ENCODE measurements at regions not wholly inside any gene's neighbourhood (a gene's known extent, or its start where the extent isn't known, plus 50 kb on each side); places are given as distances from the start of the nearest gene placed in this dataset.

DNA sequence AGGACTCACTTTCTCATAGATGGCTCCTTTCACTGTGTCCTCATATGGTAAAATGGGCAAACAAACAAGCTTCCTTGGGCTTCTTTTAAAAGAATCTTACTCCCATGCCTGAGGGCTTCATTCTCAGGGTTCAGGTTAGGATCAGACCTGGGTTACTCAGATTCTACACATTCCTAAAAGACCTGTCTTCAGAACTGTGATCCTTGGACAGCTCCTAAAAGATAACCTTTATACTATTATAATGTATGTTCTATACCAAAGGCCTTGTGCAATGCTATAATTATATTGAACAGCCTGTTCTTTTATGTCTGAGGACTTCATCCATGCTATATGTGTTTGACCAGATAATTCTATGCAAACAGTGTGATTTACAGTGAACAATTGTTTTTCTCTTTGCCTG is 264.4 kb upstream of the CDH10 start:
- ChIA-PET CTCF (no interaction called here), POLR2A (no interaction called here)
- Mint-ChIP-seq H3K36me3 (no peaks in the 10 kb centered on the region), H3K4me1 (0 out of 2 replicates have a peak, but pooled peaks cover 3% of the 10 kb centered on the region), H3K27ac (no peak overlapping the region), H3K9me3 (peaks cover 4% of the 10 kb centered on the region; the same call in 1 of the 2 replicates), H3K4me3 (no peak overlapping the region), H3K27me3 (ENCODE audit: low read depth) (no peaks in the 10 kb centered on the region)
- TF ChIP-seq E2F4 (CRISPR knock-in tag; IDR thresholded peaks at IDR 0.05; ENCODE audit: borderline replicate concordance, low read depth) (no peak), ERG (CRISPR knock-in tag; IDR thresholded peaks at IDR 0.05) (no peak), FOXJ3 (CRISPR knock-in tag; IDR thresholded peaks at IDR 0.05; ENCODE audit: borderline replicate concordance) (no peak), ZNF263 (CRISPR knock-in tag; IDR thresholded peaks at IDR 0.05; ENCODE audit: low read depth) (no peak), TCF7 (CRISPR knock-in tag; IDR thresholded peaks at IDR 0.05; ENCODE audit: low read depth) (no peak), FOXK1 (CRISPR knock-in tag; IDR thresholded peaks at IDR 0.05) (no peak), ZNF121 (CRISPR knock-in tag; IDR thresholded peaks at IDR 0.05) (no peak), E2F1 (CRISPR knock-in tag; IDR thresholded peaks at IDR 0.05) (no peak), ZNF317 (CRISPR knock-in tag; IDR thresholded peaks at IDR 0.05; ENCODE audit: borderline replicate concordance, low read depth) (no peak)
- TF ChIP-seq, protein P1, sequence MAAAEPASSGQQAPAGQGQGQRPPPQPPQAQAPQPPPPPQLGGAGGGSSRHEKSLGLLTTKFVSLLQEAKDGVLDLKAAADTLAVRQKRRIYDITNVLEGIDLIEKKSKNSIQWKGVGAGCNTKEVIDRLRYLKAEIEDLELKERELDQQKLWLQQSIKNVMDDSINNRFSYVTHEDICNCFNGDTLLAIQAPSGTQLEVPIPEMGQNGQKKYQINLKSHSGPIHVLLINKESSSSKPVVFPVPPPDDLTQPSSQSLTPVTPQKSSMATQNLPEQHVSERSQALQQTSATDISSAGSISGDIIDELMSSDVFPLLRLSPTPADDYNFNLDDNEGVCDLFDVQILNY (CRISPR knock-in tag; IDR thresholded peaks at IDR 0.05): no peak
- TF ChIP-seq, protein P2, sequence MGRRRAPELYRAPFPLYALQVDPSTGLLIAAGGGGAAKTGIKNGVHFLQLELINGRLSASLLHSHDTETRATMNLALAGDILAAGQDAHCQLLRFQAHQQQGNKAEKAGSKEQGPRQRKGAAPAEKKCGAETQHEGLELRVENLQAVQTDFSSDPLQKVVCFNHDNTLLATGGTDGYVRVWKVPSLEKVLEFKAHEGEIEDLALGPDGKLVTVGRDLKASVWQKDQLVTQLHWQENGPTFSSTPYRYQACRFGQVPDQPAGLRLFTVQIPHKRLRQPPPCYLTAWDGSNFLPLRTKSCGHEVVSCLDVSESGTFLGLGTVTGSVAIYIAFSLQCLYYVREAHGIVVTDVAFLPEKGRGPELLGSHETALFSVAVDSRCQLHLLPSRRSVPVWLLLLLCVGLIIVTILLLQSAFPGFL (CRISPR knock-in tag; IDR thresholded peaks at IDR 0.05; ENCODE audit: borderline replicate concordance): no peak
- ATAC-seq: no peak
- no peak for DNase-seq (ENCODE audit: low spot score)

DNA sequence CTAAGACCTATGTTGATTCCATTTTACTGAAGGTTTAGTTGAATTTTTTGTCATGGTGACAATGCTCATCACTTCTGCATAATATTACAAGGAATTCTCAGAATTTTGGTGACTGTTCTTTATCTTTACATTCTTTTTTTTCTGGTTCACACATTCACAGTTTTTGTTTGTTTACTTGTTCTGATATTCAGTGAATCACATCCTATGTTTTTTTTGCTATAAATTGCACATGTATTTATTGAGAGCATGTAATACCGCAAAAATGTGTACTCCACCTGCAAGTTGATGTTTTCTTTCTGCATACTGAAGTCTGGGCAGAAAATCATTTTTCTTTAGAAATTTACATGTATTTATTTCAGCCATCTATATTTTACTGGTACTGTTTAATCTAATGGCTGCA is 261.9 kb upstream of the CDH10 start:
- H3K27me3 Mint-ChIP-seq (ENCODE audit: low read depth): no peaks in the 10 kb centered on the region
- no peak overlapping the region for H3K27ac Mint-ChIP-seq
- no peak for DNase-seq (ENCODE audit: low spot score)
- 0 out of 2 replicates have a peak, but pooled peaks cover 3% of the 10 kb centered on the region for H3K4me1 Mint-ChIP-seq
- no peaks in the 10 kb centered on the region for H3K36me3 Mint-ChIP-seq
- CTCF ChIA-PET: no interaction called here
- no peak overlapping the region for H3K4me3 Mint-ChIP-seq
- POLR2A ChIA-PET: no interaction called here
- peaks cover 4% of the 10 kb centered on the region; the same call in 1 of the 2 replicates for H3K9me3 Mint-ChIP-seq
- no peak for ATAC-seq
- TF ChIP-seq, protein P3, sequence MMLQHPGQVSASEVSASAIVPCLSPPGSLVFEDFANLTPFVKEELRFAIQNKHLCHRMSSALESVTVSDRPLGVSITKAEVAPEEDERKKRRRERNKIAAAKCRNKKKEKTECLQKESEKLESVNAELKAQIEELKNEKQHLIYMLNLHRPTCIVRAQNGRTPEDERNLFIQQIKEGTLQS (CRISPR knock-in tag; conservative IDR thresholded peaks at IDR 0.05): no peak
- TF ChIP-seq, protein P4, sequence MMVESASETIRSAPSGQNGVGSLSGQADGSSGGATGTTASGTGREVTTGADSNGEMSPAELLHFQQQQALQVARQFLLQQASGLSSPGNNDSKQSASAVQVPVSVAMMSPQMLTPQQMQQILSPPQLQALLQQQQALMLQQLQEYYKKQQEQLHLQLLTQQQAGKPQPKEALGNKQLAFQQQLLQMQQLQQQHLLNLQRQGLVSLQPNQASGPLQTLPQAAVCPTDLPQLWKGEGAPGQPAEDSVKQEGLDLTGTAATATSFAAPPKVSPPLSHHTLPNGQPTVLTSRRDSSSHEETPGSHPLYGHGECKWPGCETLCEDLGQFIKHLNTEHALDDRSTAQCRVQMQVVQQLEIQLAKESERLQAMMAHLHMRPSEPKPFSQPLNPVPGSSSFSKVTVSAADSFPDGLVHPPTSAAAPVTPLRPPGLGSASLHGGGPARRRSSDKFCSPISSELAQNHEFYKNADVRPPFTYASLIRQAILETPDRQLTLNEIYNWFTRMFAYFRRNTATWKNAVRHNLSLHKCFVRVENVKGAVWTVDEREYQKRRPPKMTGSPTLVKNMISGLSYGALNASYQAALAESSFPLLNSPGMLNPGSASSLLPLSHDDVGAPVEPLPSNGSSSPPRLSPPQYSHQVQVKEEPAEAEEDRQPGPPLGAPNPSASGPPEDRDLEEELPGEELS (CRISPR knock-in tag; IDR thresholded peaks at IDR 0.05): no peak
- TF ChIP-seq ESRRA (CRISPR knock-in tag; IDR thresholded peaks at IDR 0.05; ENCODE audit: borderline replicate concordance): no peak
- TF ChIP-seq, protein P5, sequence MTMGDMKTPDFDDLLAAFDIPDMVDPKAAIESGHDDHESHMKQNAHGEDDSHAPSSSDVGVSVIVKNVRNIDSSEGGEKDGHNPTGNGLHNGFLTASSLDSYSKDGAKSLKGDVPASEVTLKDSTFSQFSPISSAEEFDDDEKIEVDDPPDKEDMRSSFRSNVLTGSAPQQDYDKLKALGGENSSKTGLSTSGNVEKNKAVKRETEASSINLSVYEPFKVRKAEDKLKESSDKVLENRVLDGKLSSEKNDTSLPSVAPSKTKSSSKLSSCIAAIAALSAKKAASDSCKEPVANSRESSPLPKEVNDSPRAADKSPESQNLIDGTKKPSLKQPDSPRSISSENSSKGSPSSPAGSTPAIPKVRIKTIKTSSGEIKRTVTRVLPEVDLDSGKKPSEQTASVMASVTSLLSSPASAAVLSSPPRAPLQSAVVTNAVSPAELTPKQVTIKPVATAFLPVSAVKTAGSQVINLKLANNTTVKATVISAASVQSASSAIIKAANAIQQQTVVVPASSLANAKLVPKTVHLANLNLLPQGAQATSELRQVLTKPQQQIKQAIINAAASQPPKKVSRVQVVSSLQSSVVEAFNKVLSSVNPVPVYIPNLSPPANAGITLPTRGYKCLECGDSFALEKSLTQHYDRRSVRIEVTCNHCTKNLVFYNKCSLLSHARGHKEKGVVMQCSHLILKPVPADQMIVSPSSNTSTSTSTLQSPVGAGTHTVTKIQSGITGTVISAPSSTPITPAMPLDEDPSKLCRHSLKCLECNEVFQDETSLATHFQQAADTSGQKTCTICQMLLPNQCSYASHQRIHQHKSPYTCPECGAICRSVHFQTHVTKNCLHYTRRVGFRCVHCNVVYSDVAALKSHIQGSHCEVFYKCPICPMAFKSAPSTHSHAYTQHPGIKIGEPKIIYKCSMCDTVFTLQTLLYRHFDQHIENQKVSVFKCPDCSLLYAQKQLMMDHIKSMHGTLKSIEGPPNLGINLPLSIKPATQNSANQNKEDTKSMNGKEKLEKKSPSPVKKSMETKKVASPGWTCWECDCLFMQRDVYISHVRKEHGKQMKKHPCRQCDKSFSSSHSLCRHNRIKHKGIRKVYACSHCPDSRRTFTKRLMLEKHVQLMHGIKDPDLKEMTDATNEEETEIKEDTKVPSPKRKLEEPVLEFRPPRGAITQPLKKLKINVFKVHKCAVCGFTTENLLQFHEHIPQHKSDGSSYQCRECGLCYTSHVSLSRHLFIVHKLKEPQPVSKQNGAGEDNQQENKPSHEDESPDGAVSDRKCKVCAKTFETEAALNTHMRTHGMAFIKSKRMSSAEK (CRISPR knock-in tag; IDR thresholded peaks at IDR 0.05; ENCODE audit: borderline replicate concordance): no peak
- no peak for TF ChIP-seq CDX4 (CRISPR knock-in tag; IDR thresholded peaks at IDR 0.05; ENCODE audit: borderline replicate concordance)
- no peak for TF ChIP-seq FOXJ3 (CRISPR knock-in tag; IDR thresholded peaks at IDR 0.05; ENCODE audit: borderline replicate concordance)
- TF ChIP-seq NFYB (CRISPR knock-in tag; conservative IDR thresholded peaks at IDR 0.05; ENCODE audit: low read depth): no peak
- TF ChIP-seq, protein P1 (CRISPR knock-in tag; IDR thresholded peaks at IDR 0.05): no peak
- TF ChIP-seq GTF2I (CRISPR knock-in tag; conservative IDR thresholded peaks at IDR 0.05): no peak

Data from WTC11 (cell line).